GM12872 (cell line): ENCODE measurements at regions not wholly inside any gene's neighbourhood (a gene's known extent, or its start where the extent isn't known, plus 50 kb on each side); places are given as distances from the start of the nearest gene placed in this dataset.

Experiments
- TF ChIP-seq, protein P1 (sequence below): IDR thresholded peaks from 3 replicates; pipeline ENCODE4 v1.5.1; 2011; ENCODE audit warnings: low read depth, mild to moderate bottlenecking, low read length, moderate library complexity; ENCODE audit not compliant: insufficient read depth

DNA sequence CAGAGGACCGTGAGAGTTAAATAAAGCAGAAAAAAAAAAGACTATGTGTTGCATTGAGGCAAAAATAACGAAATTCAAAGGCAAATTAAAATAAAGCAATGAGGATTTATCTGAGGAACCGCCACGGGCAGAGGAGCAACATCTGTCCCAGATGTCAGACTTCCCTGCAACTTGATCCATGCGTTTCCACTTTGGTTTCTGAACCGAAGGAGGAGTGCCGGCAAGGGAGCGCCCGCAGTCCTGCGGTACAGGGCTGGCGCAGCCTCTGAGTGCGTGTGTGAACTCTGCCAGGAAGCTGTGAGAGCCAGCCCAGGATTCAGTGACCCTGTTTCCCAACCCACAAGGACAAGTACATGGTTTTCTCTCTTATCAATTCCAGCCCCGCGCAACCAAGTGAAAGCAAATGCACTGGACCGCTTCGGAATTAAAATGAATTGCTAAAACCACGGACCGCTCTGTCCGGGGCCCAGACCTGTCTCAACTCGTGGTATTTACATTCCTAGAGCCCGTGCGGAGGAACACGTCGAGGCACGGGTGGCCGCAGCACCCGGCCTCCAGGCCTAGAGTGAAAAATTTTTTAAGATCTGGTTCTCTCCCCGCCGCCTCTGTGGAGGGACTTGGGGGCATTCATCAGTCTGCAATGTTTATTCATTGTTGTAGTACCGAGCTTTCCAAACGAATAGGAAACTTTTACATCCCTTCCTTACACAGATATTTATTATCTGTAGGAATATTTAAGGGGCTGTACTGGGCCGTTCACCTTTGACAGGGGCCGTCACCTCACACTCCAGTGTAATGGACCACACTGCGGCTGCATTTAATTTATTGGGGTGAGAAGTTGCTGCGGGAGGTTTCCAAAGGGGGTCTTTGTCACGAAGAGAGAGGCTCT, 291.5 kb upstream of the NFE2L3 start:
- TF ChIP-seq, protein P1, sequence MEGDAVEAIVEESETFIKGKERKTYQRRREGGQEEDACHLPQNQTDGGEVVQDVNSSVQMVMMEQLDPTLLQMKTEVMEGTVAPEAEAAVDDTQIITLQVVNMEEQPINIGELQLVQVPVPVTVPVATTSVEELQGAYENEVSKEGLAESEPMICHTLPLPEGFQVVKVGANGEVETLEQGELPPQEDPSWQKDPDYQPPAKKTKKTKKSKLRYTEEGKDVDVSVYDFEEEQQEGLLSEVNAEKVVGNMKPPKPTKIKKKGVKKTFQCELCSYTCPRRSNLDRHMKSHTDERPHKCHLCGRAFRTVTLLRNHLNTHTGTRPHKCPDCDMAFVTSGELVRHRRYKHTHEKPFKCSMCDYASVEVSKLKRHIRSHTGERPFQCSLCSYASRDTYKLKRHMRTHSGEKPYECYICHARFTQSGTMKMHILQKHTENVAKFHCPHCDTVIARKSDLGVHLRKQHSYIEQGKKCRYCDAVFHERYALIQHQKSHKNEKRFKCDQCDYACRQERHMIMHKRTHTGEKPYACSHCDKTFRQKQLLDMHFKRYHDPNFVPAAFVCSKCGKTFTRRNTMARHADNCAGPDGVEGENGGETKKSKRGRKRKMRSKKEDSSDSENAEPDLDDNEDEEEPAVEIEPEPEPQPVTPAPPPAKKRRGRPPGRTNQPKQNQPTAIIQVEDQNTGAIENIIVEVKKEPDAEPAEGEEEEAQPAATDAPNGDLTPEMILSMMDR, result no peak

DNA sequence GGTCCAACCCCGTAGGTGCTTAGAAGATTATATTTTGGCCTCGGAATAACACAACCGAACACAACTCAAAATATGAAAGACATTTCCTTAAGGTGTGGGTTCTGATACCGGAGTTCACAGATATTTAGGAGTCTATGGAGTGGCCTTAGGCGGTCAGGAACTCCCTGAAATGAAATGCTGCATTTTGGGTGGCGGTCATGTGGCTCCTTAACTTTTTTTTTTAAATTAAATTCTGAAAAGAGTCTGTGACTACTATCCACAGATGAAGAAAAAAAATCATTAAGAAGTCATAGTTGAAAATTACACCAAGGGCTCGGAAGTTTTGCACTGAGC, 290.9 kb upstream of the NFE2L3 start:
- TF ChIP-seq, protein P1, result no peak

DNA sequence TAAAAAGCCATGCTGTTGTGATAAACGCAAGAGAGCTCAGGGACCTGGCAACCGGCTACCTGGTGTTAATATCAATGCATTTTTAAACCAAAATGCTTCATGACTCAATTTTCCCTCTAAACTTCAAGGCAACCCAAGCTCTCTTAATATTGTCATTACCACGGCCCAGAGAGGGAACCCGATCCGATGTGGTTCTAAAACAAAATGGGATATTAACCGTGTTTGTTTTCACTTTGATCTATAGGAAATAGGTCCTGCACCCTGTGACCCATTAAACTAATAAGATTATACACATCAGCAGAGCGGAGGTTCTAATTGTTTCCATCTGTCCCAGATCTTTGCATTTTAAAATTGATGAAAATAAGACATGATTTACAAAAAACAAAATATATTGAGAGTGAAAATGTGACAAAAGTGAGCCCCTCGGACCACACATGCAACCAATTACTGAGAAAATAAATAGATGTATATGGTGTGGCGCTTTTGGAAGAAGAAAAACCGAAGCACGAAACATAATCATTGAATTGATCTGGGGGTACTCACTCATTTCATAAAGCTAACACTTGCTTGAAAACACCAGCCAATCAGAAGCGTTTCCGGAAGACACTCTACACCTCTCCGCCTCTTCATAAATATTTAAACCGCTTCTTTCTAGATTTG, 290.3 kb upstream of the NFE2L3 start:
- TF ChIP-seq, protein P1, result no peak

DNA sequence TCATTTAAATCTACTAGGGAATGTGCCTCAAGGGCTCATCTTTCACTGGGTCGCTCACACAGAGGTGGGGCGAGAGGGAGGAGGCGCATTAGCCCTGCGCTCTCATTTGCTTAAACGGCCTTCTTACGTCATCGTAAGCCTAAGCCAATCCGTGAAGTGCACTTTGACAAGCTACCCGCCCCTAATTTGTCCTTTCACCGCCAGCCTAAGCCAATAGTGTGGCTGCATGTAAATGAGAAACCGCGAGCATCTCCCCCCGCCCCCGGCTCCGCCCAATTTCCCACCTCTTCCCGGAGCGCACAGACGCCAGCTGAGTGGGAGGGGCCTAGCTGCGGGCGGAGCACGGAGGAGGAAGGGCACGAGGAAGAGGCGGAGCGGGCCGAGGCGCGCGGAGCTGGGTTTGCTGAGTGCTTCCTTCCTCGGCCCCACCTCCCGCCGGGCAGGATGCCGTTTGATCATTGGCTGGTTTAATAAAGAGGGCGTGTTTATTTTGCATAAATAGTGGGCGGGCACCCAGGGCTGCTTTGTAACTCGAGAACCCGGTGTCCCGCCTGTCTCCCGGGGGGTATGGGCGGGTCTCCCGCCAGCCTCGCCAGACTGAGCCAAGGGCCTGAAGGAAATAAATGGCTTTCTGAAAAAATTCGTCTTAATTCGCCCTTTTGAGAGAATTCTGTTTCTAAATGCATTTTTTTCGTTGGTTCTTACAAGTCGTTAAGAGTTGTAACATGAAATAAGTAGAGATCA, 289.6 kb upstream of the NFE2L3 start:
- TF ChIP-seq, protein P1, result no peak

DNA sequence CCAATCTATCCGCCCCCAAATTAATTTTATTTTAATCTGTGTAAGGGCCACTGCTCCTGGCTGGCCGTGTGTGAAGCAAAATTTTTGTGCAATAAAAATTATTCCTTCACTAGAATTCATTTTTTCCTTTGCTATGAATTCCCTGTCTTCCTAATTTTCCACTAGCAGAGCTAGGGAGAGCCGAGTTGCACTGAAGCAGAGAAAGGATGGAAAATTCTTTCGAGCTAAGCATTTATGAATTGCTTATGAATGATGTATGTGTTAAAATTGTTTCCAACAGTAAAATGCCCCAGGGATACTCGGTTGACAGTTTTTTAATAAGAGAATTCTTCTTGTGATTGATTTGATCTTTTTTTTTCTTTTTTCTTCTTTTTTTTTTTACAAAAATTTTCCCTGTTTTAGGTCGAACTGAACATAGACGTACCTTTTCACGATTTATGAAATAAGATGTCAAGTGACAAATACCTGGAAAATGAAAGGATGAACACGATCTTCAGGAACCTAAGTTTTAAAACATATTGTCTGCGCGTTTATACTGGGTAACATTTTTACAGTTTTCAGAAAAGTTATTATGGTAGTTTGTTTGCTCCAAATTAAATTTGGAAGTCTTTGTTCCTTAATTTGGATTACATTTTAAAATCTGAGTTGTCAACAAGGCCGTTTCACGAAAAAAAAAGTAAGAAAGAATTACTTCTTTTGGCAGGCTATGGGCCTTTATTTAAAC, 288.8 kb upstream of the NFE2L3 start:
- TF ChIP-seq, protein P1, result no peak

DNA sequence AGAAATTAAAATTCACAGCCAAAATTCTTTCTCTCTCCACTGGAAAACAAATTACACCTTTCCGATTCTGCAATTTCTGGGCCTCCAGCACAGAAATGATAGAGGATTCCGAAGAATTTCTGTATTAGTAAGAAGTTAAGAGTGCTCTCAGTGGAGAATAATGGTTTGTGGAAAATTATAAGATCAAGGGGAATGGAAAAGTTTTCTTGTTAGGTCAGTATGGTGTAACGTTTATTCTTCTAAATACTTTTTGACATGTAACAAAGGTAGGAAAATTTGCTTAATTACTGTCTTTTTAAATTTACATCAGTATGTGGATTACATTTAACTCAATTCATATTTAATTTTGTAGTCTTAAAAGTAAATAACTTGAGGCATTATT, 288.3 kb upstream of the NFE2L3 start:
- TF ChIP-seq, protein P1, result no peak

DNA sequence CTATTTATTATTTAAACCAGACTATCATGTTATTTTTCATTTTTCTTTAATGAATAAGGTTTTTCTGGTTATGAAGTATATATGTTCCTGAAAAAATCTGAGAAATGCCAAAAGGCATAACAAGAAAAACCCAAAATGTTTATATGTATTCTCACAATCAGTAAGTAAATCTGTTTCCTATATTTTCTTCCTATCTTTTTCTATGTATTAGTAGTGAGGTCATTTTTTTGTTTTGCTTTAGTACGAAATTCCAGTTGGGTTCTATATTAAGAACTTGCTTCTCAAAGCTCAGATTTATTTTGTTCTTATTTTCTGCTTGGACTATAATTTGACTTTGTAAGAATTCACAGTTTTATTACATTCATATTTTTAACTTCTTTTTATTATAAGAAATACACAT, 287.5 kb upstream of the NFE2L3 start:
- TF ChIP-seq, protein P1, result no peak
